ENCODE measurements at regions not wholly inside any gene's neighbourhood (a gene's known extent, or its start where the extent isn't known, plus 50 kb on each side); places are given as distances from the start of the nearest gene placed in this dataset.

DNA sequence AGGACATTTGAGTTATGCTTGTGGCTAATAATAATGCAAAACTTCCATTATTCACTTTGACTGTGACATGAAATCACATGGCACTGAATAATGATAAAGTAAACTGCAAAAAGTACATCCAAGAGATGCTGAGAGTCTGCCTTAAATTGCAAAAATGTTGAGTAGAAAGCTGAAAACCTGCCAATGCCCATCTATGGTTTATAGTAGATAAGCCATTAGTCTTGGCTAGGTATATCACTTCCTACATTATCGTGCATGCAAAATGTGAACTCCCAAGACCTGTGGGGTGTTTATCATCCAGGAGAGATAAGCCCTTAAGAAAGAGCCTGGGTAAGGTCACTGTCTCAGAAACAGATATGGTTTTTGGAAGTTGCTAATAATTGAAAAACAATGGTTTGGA, 208.7 kb upstream of the DPYD start:
- intact Hi-C loops (cut with micrococcal nuclease; ENCODE audit: unreplicated experiment) = no loop called here
- TF ChIP-seq, protein P1, sequence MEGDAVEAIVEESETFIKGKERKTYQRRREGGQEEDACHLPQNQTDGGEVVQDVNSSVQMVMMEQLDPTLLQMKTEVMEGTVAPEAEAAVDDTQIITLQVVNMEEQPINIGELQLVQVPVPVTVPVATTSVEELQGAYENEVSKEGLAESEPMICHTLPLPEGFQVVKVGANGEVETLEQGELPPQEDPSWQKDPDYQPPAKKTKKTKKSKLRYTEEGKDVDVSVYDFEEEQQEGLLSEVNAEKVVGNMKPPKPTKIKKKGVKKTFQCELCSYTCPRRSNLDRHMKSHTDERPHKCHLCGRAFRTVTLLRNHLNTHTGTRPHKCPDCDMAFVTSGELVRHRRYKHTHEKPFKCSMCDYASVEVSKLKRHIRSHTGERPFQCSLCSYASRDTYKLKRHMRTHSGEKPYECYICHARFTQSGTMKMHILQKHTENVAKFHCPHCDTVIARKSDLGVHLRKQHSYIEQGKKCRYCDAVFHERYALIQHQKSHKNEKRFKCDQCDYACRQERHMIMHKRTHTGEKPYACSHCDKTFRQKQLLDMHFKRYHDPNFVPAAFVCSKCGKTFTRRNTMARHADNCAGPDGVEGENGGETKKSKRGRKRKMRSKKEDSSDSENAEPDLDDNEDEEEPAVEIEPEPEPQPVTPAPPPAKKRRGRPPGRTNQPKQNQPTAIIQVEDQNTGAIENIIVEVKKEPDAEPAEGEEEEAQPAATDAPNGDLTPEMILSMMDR (conservative IDR thresholded peaks at IDR 0.05; ENCODE audit: low read depth, low read length) = no peak
- TF ChIP-seq EZH2 (IDR thresholded peaks at IDR 0.05; ENCODE audit: borderline replicate concordance, low read depth, low read length, poor library complexity, severe bottlenecking) = no peak
- Histone ChIP-seq H3K27ac (ENCODE audit: low read depth, low read length, poor library complexity, severe bottlenecking) (no peak overlapping the region), H3K4me3 (ENCODE audit: low read depth, low read length, poor library complexity, severe bottlenecking) (no peak overlapping the region), H3K9me3 (ENCODE audit: low read depth, low read length, poor library complexity, severe bottlenecking) (no peaks in the 10 kb centered on the region), H3K36me3 (ENCODE audit: insufficient read depth, low read length, poor library complexity, severe bottlenecking) (no peaks in the 10 kb centered on the region), H3K27me3 (replicated peaks; ENCODE audit: insufficient read depth, low read depth, low read length, poor library complexity) (no peaks in the 10 kb centered on the region), H3K4me1 (ENCODE audit: insufficient read depth, low read length, poor library complexity, severe bottlenecking) (no peaks in the 10 kb centered on the region)
- ChIA-PET POLR2A (ENCODE audit: low non-redundant PET) (no interaction called here), CTCF (no interaction called here)
- no TSS peak for BruUV-seq (replicated peaks)
- no peak for DNase-seq (ENCODE audit: low spot score)

DNA sequence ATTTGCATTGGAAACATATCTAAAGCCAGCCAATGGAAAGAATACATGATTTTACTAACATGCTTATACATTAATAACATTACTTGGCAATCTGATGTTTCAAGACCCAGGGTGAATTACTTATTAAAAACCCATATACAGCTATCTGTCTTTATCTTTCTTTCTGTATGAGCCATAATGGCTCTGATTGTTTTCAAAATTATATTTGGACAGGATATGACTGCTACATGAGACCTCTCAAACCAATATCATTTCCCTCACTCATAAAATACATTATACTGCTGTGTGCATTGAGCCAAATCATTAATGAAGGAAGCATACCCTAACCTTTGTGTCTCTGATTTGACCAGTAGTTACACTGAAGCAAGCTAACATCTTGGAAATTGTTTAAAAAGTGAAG, 205.9 kb upstream of the DPYD start:
- Histone ChIP-seq H3K36me3 (ENCODE audit: insufficient read depth, low read length, poor library complexity, severe bottlenecking) (no peaks in the 10 kb centered on the region), H3K27ac (ENCODE audit: low read depth, low read length, poor library complexity, severe bottlenecking) (no peak overlapping the region), H3K4me3 (ENCODE audit: low read depth, low read length, poor library complexity, severe bottlenecking) (no peak overlapping the region), H3K27me3 (replicated peaks; ENCODE audit: insufficient read depth, low read depth, low read length, poor library complexity) (no peaks in the 10 kb centered on the region), H3K4me1 (ENCODE audit: insufficient read depth, low read length, poor library complexity, severe bottlenecking) (no peaks in the 10 kb centered on the region), H3K9me3 (ENCODE audit: low read depth, low read length, poor library complexity, severe bottlenecking) (no peaks in the 10 kb centered on the region)
- no peak for DNase-seq (ENCODE audit: low spot score)
- ChIA-PET POLR2A (ENCODE audit: low non-redundant PET) (no interaction called here), CTCF (no interaction called here)
- TF ChIP-seq, protein P1 (conservative IDR thresholded peaks at IDR 0.05; ENCODE audit: low read depth, low read length) = no peak
- TF ChIP-seq EZH2 (IDR thresholded peaks at IDR 0.05; ENCODE audit: borderline replicate concordance, low read depth, low read length, poor library complexity, severe bottlenecking) = no peak
- no TSS peak for BruUV-seq (replicated peaks)
- intact Hi-C loops (cut with micrococcal nuclease; ENCODE audit: unreplicated experiment) = no loop called here

DNA sequence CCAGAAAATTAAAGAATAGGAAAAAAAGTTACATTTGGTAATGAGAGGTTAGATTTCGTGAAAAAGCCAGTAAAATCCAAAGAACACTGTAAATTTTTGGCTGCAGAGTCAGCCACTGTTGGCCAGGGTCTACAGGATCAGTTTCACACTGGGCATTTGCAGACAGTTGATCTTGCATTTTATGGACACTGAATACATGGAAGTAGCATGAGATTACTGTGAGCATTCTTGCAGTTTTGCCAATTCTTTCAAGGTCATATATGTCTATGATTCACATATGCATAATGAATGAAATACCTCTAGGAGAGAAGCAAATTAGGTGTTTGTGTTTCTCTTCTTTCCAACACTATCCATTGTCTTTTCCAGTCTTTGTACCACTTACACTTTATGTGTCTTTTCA, 200.8 kb upstream of the DPYD start:
- POLR2A ChIA-PET (ENCODE audit: low non-redundant PET) = no interaction called here
- no peaks in the 10 kb centered on the region for H3K36me3 ChIP-seq (ENCODE audit: insufficient read depth, low read length, poor library complexity, severe bottlenecking)
- TF ChIP-seq, protein P1 (conservative IDR thresholded peaks at IDR 0.05; ENCODE audit: low read depth, low read length) = no peak
- TF ChIP-seq EZH2 (IDR thresholded peaks at IDR 0.05; ENCODE audit: borderline replicate concordance, low read depth, low read length, poor library complexity, severe bottlenecking) = no peak

More for the DNA sequence above, 200.8 kb upstream of the DPYD start:
- CTCF ChIA-PET = no interaction called here
- no peak overlapping the region for H3K4me3 ChIP-seq (ENCODE audit: low read depth, low read length, poor library complexity, severe bottlenecking)
- no peak for DNase-seq (ENCODE audit: low spot score)
- no TSS peak for BruUV-seq (replicated peaks)
- H3K4me1 ChIP-seq (ENCODE audit: insufficient read depth, low read length, poor library complexity, severe bottlenecking) = no peaks in the 10 kb centered on the region
- intact Hi-C loops (cut with micrococcal nuclease; ENCODE audit: unreplicated experiment) = no loop called here
- H3K9me3 ChIP-seq (ENCODE audit: low read depth, low read length, poor library complexity, severe bottlenecking) = no peaks in the 10 kb centered on the region
- H3K27ac ChIP-seq (ENCODE audit: low read depth, low read length, poor library complexity, severe bottlenecking) = no peak overlapping the region
- H3K27me3 ChIP-seq (replicated peaks; ENCODE audit: insufficient read depth, low read depth, low read length, poor library complexity) = no peaks in the 10 kb centered on the region

Measured in A673 (cell line).